Immature natural killer cell (primary cell): ENCODE measurements at regions not wholly inside any gene's neighbourhood (a gene's known extent, or its start where the extent isn't known, plus 50 kb on each side); places are given as distances from the start of the nearest gene placed in this dataset.

Experiments used
- DNase-seq, 3 donors: peaks; one replicate each; pipeline ENCODE4 v3.0.0; 2022; ENCODE audit warnings: mixed read lengths in 1 of 3
- H3K27ac Mint-ChIP-seq, 6 donors: one replicate each; pipeline ENCODE4 v1.8.0; 2020; ENCODE audit warnings: mixed read lengths in 6 of 6, mild to moderate bottlenecking in 5 of 6, inconsistent platforms in 4 of 6, moderate library complexity in 3 of 6
- H3K27me3 Mint-ChIP-seq, 3 donors: one replicate each; pipeline ENCODE4 v1.8.0; 2020 to 2021; ENCODE audit warnings: low read depth in 3 of 3, mild to moderate bottlenecking in 3 of 3, mixed read lengths in 3 of 3, moderate library complexity in 3 of 3, inconsistent platforms in 1 of 3
- H3K36me3 Mint-ChIP-seq, 3 donors: one replicate each; pipeline ENCODE4 v1.8.0; 2020; ENCODE audit warnings: mixed read lengths in 3 of 3, inconsistent platforms in 2 of 3, mild to moderate bottlenecking in 2 of 3
- H3K4me1 Mint-ChIP-seq, 2 donors: one replicate each; pipeline ENCODE4 v1.8.0; 2020; ENCODE audit warnings: inconsistent platforms in 2 of 2, mild to moderate bottlenecking in 2 of 2, mixed read lengths in 2 of 2, moderate library complexity in 1 of 2
- H3K4me3 Mint-ChIP-seq, 5 donors: one replicate each; pipeline ENCODE4 v1.8.0; 2020; ENCODE audit warnings: mild to moderate bottlenecking in 5 of 5, mixed read lengths in 5 of 5, inconsistent platforms in 3 of 5, moderate library complexity in 3 of 5
- H3K9me3 Mint-ChIP-seq, 6 donors: one replicate each; pipeline ENCODE4 v1.8.0; 2020; ENCODE audit warnings: mild to moderate bottlenecking in 6 of 6, mixed read lengths in 6 of 6, inconsistent platforms in 4 of 6, moderate library complexity in 3 of 6

DNA sequence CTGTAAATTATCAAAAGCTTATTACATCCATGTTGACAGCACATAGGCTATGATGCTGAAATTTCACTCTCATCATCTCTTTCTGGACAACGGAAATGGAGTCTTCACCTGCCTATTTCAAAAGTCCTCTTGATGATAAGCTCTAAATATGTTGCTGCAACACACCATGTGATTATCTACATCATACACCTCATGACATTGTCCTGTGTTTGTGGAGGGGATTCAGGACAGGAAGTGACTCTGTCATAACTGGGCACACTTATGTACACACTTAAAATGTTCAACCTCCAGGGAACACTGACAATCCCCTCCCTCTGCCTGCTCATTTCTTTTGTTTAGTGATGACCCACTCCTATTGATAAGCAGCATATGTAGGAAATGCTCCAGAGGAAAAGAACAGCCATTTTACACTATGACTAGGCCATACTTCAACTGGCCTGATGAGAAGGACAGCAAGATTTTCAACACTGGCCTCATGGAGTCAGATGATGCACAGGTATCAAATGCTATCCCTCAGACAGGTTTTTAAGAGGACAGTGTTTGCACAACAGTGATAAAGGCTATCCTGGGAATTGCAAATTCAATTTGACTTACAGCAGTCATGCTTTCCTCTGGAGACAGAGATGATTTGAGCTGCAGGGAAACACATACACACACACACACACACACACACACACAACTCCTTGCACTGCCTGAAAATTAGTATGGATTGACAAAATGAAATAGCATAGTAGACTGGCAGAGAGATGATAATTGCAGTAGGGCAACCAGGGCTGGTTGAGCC lies 163.3 kb upstream of the RASGEF1B start:
- no peak overlapping the region for H3K4me3 Mint-ChIP-seq
- peaks cover 0 to 1% of the 10 kb centered on the region in 2 donors for H3K4me1 Mint-ChIP-seq
- H3K27me3 Mint-ChIP-seq = no peaks in the 10 kb centered on the region
- no peaks in the 10 kb centered on the region for H3K9me3 Mint-ChIP-seq
- H3K36me3 Mint-ChIP-seq = no peaks in the 10 kb centered on the region
- no peak for DNase-seq
- H3K27ac Mint-ChIP-seq = no peak overlapping the region

DNA sequence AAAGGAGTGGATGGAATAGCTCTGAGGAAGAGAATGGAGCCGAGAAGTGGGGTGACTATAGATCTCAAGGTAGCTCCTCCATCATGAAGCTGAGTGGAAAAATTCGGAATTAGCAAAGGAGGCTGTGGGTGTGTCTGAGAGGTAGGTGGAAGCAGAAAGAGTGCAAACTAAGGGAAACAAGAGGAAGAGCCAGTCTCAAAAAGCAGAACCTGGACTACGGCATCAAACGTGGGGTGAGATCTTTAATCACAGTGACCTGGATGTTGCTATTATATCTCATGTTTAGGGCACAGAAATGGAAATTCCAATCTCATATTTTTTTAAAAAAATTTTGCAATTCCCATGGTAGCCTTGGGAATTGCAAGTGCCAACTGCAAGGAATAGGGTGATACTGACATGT lies 162.5 kb upstream of the RASGEF1B start:
- Mint-ChIP-seq H3K4me3 (no peak overlapping the region), H3K27me3 (no peaks in the 10 kb centered on the region), H3K9me3 (no peaks in the 10 kb centered on the region), H3K27ac (no peak overlapping the region), H3K4me1 (no peaks in the 10 kb centered on the region), H3K36me3 (no peaks in the 10 kb centered on the region)
- no peak for DNase-seq

DNA sequence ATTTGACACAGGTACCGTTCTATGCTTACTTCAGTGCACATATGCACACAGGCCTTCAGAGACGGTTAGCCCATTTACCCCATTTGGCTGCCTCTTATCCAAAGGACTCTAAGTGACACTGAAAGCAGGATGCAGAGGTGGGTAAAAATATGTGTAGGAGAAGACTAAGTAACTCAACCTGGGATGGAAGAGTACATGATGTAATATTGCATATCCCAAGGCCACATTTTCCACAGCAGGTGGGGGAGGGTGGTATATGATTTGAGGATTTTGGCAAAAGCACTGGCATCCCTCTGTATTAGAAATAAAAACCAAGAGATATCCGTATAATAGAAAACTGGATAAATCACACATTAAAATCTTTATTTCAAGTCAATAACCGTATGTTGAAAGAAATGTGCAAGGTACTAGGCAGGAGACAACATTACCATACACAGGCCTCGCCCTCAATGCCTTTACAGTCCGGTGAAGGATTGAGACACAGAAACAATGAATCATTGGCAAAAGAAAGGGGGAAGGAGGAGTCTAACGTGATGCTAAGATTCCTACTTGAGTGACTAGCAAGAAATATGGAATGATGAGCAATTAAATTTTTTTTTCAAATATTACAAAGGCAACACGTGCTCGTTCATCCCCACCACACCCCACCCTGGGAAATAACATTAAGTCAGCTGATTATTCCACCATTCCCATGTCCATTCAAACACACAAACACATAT lies 161.0 kb upstream of the RASGEF1B start:
- Mint-ChIP-seq H3K27me3 (no peaks in the 10 kb centered on the region), H3K4me1 (no peaks in the 10 kb centered on the region), H3K27ac (no peak overlapping the region), H3K36me3 (no peaks in the 10 kb centered on the region), H3K9me3 (no peaks in the 10 kb centered on the region), H3K4me3 (no peak overlapping the region)
- DNase-seq = no peak

DNA sequence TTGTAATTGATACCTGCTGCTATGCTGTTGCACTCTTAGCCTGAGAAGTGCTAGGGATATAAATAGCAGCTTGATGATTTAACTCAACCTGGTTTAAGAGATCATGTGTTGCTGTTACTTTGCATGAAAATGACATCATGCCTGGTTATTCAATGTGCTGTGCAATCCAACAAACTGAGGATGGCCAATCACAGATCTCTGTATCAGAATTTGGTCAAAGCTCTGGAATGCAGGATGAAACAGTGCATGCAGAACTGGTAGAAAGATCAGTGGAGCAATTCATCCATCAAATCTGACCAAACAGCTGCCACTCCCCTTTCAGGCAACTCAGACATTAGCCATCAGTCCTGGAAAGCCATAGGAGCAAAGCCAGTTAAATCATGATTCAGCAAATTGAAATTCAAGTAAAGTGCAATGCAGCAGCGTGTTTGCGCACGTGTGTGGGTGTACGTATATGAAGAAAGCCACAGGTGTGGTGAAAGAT lies 160.3 kb upstream of the RASGEF1B start:
- no peaks in the 10 kb centered on the region for H3K27me3 Mint-ChIP-seq
- no peak overlapping the region for H3K27ac Mint-ChIP-seq
- no peak for DNase-seq
- no peak overlapping the region for H3K4me3 Mint-ChIP-seq
- H3K9me3 Mint-ChIP-seq = no peaks in the 10 kb centered on the region
- H3K4me1 Mint-ChIP-seq = no peaks in the 10 kb centered on the region
- no peaks in the 10 kb centered on the region for H3K36me3 Mint-ChIP-seq

DNA sequence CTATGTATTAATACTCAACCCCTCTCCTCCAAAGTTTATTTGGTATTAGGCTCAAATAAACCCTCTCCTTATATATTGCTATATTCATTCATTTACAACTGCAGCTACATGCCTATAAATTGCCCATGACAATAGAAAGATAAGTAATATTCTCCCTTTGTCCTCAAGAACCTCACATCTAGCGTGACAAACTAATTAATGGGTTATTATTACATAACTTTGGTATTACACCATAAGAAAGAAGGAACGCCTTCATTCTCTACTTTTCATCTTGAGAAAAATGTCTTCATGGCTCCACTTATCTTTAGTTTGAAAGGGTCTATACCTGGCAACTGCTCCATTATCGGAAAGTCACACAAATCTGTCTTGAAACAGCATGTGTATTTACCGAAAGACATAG lies 157.7 kb upstream of the RASGEF1B start:
- DNase-seq = no peak
- Mint-ChIP-seq H3K9me3 (no peaks in the 10 kb centered on the region), H3K27me3 (peaks cover 0 to 3% (median 2%) of the 10 kb centered on the region in 3 donors), H3K4me1 (no peaks in the 10 kb centered on the region), H3K27ac (no peak overlapping the region), H3K36me3 (no peaks in the 10 kb centered on the region), H3K4me3 (no peak overlapping the region)

DNA sequence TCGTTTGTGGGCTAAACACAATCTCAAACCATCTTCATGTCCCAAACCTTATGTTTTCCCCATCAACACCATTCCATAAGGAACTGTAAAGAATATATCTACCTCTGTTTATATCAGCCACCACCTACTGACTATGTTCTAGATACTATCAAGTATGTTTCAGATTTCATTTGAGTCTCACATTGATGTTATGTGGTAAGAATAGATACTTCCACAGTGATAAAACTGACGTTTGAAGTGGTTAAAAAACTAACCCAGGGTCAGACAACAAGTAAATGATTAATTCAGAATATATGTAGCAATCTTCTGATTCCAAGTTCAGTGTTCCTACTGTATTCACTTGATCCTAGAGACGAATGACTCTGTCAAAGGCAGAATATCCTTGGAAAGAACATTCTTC lies 156.8 kb upstream of the RASGEF1B start:
- no peak for DNase-seq
- Mint-ChIP-seq H3K4me3 (no peak overlapping the region), H3K4me1 (no peaks in the 10 kb centered on the region)

DNA sequence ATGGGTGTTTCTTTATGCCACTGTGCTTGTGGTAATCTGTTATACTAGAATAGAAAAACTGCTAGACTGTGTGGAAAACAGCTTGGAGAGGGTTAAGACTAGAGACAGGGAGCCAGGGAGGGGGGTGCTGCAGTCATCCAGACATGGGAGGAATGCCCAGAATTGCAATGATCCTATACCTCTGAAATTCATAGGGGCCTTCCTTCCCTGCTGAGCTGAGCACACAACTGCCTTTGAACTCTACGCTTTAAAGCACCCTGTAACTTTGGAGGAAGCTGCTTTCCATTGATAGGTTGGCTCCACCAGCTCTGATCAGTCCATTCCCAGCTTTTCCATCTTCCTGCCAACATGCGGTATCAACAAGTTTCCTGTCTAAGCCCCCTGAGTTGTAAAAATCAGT lies 155.9 kb upstream of the RASGEF1B start:
- Mint-ChIP-seq H3K27ac (no peak overlapping the region), H3K4me3 (no peak overlapping the region), H3K36me3 (no peaks in the 10 kb centered on the region), H3K9me3 (no peaks in the 10 kb centered on the region), H3K4me1 (no peaks in the 10 kb centered on the region), H3K27me3 (peaks cover 0 to 3% (median 2%) of the 10 kb centered on the region in 3 donors)
- DNase-seq = no peak

More for the DNA sequence above, 156.8 kb upstream of the RASGEF1B start:
- Mint-ChIP-seq H3K36me3 (no peaks in the 10 kb centered on the region), H3K9me3 (no peaks in the 10 kb centered on the region), H3K27me3 (peaks cover 0 to 3% (median 2%) of the 10 kb centered on the region in 3 donors), H3K27ac (no peak overlapping the region)

DNA sequence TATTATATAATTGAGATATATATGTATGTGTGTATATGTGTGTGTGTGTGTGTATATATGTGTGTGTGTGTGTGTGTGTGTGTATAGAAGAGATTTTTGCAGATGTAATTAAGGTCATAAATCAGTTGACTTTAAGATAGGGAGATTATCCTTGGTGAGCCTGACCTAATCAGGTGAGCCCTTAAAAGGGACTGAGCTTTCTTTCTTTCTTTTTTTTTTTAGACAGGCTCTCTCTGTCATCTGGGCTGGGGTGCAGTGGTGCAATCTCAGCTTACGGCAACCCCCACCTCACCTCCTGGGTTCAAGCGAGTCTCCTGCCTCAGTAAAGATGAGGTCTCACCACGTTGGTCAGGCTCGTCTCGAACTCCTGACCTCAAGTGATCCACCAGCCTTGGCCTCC lies 155.1 kb upstream of the RASGEF1B start:
- Mint-ChIP-seq H3K36me3 (no peaks in the 10 kb centered on the region), H3K4me1 (no peaks in the 10 kb centered on the region), H3K4me3 (no peak overlapping the region)

DNA sequence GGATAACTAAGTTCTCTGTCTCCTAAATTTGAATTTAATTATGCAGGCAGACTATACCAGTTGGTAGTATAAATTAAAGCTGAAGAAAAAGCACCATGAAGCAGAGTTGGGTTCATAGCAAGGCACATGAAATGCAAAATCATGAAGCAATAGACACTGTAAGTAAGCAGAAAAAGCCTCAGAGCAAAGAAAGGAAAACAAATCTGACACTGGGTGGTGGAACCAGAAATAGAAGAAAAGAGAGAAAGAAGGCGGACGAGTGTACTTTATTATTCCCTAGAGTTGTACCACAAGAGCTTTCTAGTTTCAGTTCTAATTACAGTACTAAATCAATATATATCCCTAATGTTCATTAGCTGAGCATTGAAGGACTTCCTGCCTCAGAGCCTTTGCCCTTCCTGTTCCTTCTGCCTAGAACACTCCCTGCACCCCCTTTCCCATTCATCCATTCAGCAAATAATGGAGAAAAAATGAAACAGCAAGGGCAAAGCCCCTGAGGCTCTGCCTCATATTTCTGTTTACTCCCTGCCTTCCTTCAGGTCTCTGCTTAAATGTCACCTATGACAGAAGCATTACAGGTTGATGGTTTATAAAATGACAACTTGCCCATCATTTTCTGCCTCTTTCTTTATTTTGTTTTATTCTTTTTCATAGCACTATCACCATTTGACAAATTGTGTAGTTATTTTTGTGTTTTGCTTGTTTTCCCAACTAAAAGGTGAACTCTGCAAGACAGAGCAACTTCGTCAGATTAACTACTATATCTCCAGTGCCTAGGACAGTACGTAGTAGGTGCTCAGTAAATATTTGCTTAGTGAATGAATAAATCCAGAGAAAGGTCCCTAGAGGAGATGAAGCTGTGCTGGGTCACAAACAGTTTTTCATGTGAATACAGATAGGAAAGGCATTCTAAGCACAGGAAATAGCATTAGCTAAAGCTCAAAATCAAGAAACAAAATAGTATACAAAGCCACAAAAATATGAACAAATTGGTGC lies 154.0 kb upstream of the RASGEF1B start:
- Mint-ChIP-seq H3K9me3 (no peaks in the 10 kb centered on the region), H3K27me3 (peaks cover 0 to 5% (median 2%) of the 10 kb centered on the region in 3 donors), H3K4me3 (no peak overlapping the region), H3K4me1 (no peaks in the 10 kb centered on the region), H3K36me3 (no peaks in the 10 kb centered on the region), H3K27ac (no peak overlapping the region)
- no peak for DNase-seq

More for the DNA sequence above, 155.1 kb upstream of the RASGEF1B start:
- no peaks in the 10 kb centered on the region for H3K9me3 Mint-ChIP-seq
- H3K27ac Mint-ChIP-seq = no peak overlapping the region
- no peak for DNase-seq
- H3K27me3 Mint-ChIP-seq = peaks cover 0 to 3% (median 2%) of the 10 kb centered on the region in 3 donors

DNA sequence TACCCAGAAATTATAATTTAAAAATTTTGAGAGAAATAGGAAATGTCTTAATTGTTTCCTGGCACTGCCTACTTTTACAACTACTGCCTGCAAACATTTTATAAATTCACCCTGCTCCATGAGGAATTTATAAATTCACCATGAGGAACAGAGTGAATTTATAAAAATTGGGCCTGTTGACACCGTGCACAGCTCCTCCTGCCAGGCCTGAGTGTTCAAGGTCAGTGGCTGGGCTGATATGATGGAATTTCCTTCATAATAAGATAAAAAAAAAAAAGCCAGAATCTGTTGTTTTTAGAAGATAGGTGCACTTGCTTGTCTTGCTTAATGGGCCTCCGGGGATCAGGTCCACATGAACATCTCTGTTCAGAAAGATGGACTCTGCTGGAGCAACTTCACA lies 151.7 kb upstream of the RASGEF1B start:
- H3K4me3 Mint-ChIP-seq = no peak overlapping the region
- H3K36me3 Mint-ChIP-seq = peaks cover 0 to 4% (median 0%) of the 10 kb centered on the region in 3 donors
- DNase-seq = no peak
- no peaks in the 10 kb centered on the region for H3K4me1 Mint-ChIP-seq
- no peak overlapping the region for H3K27ac Mint-ChIP-seq
- H3K9me3 Mint-ChIP-seq = no peaks in the 10 kb centered on the region
- H3K27me3 Mint-ChIP-seq = peaks cover 0 to 5% (median 2%) of the 10 kb centered on the region in 3 donors

DNA sequence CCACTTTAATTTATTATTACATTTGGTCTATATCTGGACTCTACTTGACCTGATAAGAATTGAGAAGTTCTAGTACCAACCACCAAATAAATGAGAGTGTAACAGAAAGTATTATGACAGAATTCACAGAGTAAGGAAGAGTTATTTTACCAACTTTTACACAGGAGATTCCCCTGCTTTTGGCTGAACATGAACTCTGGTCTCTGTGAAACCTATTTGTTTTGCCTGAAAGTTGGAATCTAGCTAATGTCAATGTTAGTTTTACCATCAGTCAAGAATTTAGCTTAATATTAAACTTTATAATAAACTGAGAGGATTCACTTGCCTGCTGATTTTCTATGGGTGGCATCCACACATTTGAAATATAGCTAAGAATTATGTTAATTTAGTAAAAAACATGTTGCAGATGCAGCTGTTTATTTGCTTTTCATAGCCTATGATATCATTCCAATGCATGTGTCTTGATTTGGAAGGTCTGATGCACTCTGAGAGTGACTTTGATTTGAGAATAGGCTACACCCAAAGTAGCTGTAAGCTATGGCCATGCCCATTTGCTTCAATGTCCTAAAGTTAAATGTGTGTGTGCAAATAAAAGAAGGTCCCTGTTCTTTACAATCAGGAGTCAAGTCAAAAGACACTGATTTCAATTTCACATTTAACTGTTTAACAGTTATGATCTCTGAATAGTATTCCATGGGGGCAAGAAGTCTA lies 150.9 kb upstream of the RASGEF1B start:
- no peak overlapping the region for H3K4me3 Mint-ChIP-seq
- peaks cover 0 to 4% (median 0%) of the 10 kb centered on the region in 3 donors for H3K36me3 Mint-ChIP-seq
- H3K27me3 Mint-ChIP-seq = peaks cover 0 to 5% (median 2%) of the 10 kb centered on the region in 3 donors
- no peak overlapping the region for H3K27ac Mint-ChIP-seq
- H3K4me1 Mint-ChIP-seq = no peaks in the 10 kb centered on the region
- DNase-seq = no peak
- H3K9me3 Mint-ChIP-seq = no peaks in the 10 kb centered on the region

DNA sequence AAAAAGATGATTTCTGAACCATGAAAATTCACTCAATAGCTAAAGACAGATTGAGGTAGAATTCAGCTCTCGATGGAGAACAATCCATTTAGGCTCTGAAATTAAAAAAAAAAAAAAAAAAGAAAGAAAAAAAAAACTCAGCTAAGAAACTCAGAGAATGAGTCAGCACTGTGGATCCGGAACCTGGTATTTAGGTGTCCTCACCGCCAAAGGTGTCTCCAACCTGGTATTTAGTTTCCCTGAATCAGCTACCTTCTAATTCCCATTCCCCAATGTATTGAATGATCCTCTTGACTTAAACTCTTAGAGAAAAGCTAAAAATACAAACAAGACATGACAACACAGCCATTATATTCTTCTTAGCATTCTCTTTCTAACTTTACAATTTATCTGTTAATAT lies 150.3 kb upstream of the RASGEF1B start:
- DNase-seq = no peak
- Mint-ChIP-seq H3K27ac (no peak overlapping the region), H3K27me3 (peaks cover 0 to 5% (median 2%) of the 10 kb centered on the region in 3 donors), H3K36me3 (peaks cover 0 to 4% (median 0%) of the 10 kb centered on the region in 3 donors), H3K4me1 (no peaks in the 10 kb centered on the region), H3K9me3 (no peaks in the 10 kb centered on the region), H3K4me3 (no peak overlapping the region)

DNA sequence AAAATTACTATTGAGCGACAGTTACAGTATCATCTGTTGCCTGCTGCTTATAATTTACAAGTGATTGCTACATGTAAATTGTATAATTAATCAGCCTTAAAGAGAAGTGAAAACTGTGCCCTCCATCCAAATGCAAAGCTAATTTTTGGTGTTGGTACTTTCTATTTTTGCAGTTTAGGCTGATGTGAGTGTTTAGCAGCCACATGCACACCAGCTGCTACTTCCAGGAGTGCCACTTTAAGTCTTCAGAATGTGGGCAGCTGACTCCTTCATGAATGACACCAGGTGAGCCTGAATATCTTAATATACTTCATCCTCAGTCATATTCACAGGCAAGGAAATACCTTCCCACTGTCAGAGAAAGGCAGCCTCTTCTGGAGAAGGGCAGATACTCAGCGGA lies 149.8 kb upstream of the RASGEF1B start:
- Mint-ChIP-seq H3K27ac (no peak overlapping the region), H3K27me3 (peaks cover 0 to 5% (median 2%) of the 10 kb centered on the region in 3 donors), H3K36me3 (peaks cover 0 to 4% (median 0%) of the 10 kb centered on the region in 3 donors), H3K4me1 (no peaks in the 10 kb centered on the region), H3K9me3 (no peaks in the 10 kb centered on the region), H3K4me3 (no peak overlapping the region)
- no peak for DNase-seq
